ENCODE measurements at regions not wholly inside any gene's neighbourhood (a gene's known extent, or its start where the extent isn't known, plus 50 kb on each side); places are given as distances from the start of the nearest gene placed in this dataset.

- no peaks in the 10 kb centered on the region for H3K27me3 Mint-ChIP-seq
- no peak overlapping the region for H3K4me3 Mint-ChIP-seq
- H3K4me1 Mint-ChIP-seq (ENCODE audit: low read depth in 2 of 2), result no peaks in the 10 kb centered on the region
- DNase-seq, result no peak
- peaks cover 2 to 7% of the 10 kb centered on the region in 2 donors for H3K9me3 Mint-ChIP-seq
- H3K36me3 Mint-ChIP-seq (ENCODE audit: insufficient read depth), result no peaks in the 10 kb centered on the region
- H3K27ac Mint-ChIP-seq, result no peak overlapping the region
- ATAC-seq (replicated peaks), result no peak
Observed at GRCh38 chr18:32846896-32847295, 74.1 kb upstream of the KLHL14 start.

GRCh38 chr18:32840962-32841361, 68.1 kb upstream of the KLHL14 start:
- H3K4me3 Mint-ChIP-seq, result no peak overlapping the region
- H3K9me3 Mint-ChIP-seq, result peaks cover 0 to 8% of the 10 kb centered on the region in 2 donors
- no peak overlapping the region for H3K27ac Mint-ChIP-seq
- no peaks in the 10 kb centered on the region for H3K36me3 Mint-ChIP-seq (ENCODE audit: insufficient read depth)
- no peaks in the 10 kb centered on the region for H3K27me3 Mint-ChIP-seq
- ATAC-seq (replicated peaks) (no peak), DNase-seq (no peak)
- no peaks in the 10 kb centered on the region for H3K4me1 Mint-ChIP-seq (ENCODE audit: low read depth in 2 of 2)

- ATAC-seq (replicated peaks) (no peak), DNase-seq (no peak)
- Mint-ChIP-seq H3K4me1 (ENCODE audit: low read depth in 2 of 2) (no peaks in the 10 kb centered on the region), H3K27me3 (no peaks in the 10 kb centered on the region), H3K4me3 (no peak overlapping the region), H3K36me3 (ENCODE audit: insufficient read depth) (no peaks in the 10 kb centered on the region), H3K27ac (no peak overlapping the region), H3K9me3 (peaks cover 4 to 16% of the 10 kb centered on the region in 2 donors)
Observed at GRCh38 chr18:32835951-32836350, 63.1 kb upstream of the KLHL14 start.

- no peaks in the 10 kb centered on the region for H3K4me1 Mint-ChIP-seq (ENCODE audit: low read depth in 2 of 2)
Observed at GRCh38 chr18:32831781-32832180, 59.0 kb upstream of the KLHL14 start.

GRCh38 chr18:32823226-32823625, 50.4 kb upstream of the KLHL14 start:
- Mint-ChIP-seq H3K9me3 (peaks cover 1 to 11% of the 10 kb centered on the region in 2 donors), H3K4me3 (no peak overlapping the region), H3K4me1 (ENCODE audit: low read depth in 2 of 2) (no peaks in the 10 kb centered on the region), H3K27ac (no peak overlapping the region), H3K27me3 (no peaks in the 10 kb centered on the region), H3K36me3 (ENCODE audit: insufficient read depth) (no peaks in the 10 kb centered on the region)
- DNase-seq (no peak), ATAC-seq (replicated peaks) (no peak)

More at GRCh38 chr18:32831781-32832180, 59.0 kb upstream of the KLHL14 start:
- no peaks in the 10 kb centered on the region for H3K36me3 Mint-ChIP-seq (ENCODE audit: insufficient read depth)
- H3K4me3 Mint-ChIP-seq, result no peak overlapping the region
- no peaks in the 10 kb centered on the region for H3K27me3 Mint-ChIP-seq
- H3K27ac Mint-ChIP-seq, result no peak overlapping the region
- ATAC-seq (replicated peaks) (no peak), DNase-seq (no peak)
- peaks cover 4 to 19% of the 10 kb centered on the region in 2 donors for H3K9me3 Mint-ChIP-seq
